ACHN (cell line): ENCODE measurements at regions not wholly inside any gene's neighbourhood (a gene's known extent, or its start where the extent isn't known, plus 50 kb on each side); places are given as distances from the start of the nearest gene placed in this dataset.

Experiments
- DNase-seq: peaks from one replicate; pipeline ENCODE4 v3.0.0-alpha.2; 2015
- in situ Hi-C: cut with HindIII; loops from 2 replicates; pipeline ENCODE4 v1.10.0; 2017; ENCODE audit warnings: low sequenced_read_pairs, low pct_ligation_motif_present, low pct_unique_long_range_greater_than_20kb

GRCh38 chr14:94907626-94908261 is 137.8 kb upstream of the GSC start:
- in situ Hi-C loops = no loop called here
- DNase-seq = no peak

GRCh38 chr14:94906991-94907587 is 137.2 kb upstream of the GSC start:
- in situ Hi-C loops = no loop called here
- no peak for DNase-seq

GRCh38 chr14:94906577-94906976 is 136.7 kb upstream of the GSC start:
- no peak for DNase-seq
- in situ Hi-C loops = no loop called here

GRCh38 chr14:94904636-94905035 is 134.7 kb upstream of the GSC start:
- in situ Hi-C loops = no loop called here

GRCh38 chr14:94903883-94904282 is 134.0 kb upstream of the GSC start:
- no peak for DNase-seq
- in situ Hi-C loops = no loop called here

More at GRCh38 chr14:94904636-94905035, 134.7 kb upstream of the GSC start:
- DNase-seq = no peak

GRCh38 chr14:94903338-94903737 is 133.4 kb upstream of the GSC start:
- in situ Hi-C loops = no loop called here
- DNase-seq = no peak

GRCh38 chr14:94897561-94897960 is 127.6 kb upstream of the GSC start:
- DNase-seq = no peak
- in situ Hi-C loops = no loop called here

- in situ Hi-C loops = no loop called here
Measured at GRCh38 chr14:94897082-94897481, 127.2 kb upstream of the GSC start.

GRCh38 chr14:94893411-94894160 is 123.7 kb upstream of the GSC start:
- no peak for DNase-seq
- in situ Hi-C loops = no loop called here

More at GRCh38 chr14:94897082-94897481, 127.2 kb upstream of the GSC start:
- DNase-seq = no peak

- in situ Hi-C loops = no loop called here
- no peak for DNase-seq
Measured at GRCh38 chr14:94890785-94891184, 120.9 kb upstream of the GSC start.

- DNase-seq = no peak
- in situ Hi-C loops = no loop called here
Measured at GRCh38 chr14:94889520-94890312, 119.8 kb upstream of the GSC start.

GRCh38 chr14:94888121-94888520 is 118.2 kb upstream of the GSC start:
- in situ Hi-C loops = no loop called here
- no peak for DNase-seq

- DNase-seq = no peak
- in situ Hi-C loops = no loop called here
Measured at GRCh38 chr14:94887591-94887990, 117.7 kb upstream of the GSC start.

- in situ Hi-C loops = no loop called here
- no peak for DNase-seq
Measured at GRCh38 chr14:94886931-94887330, 117.0 kb upstream of the GSC start.

- in situ Hi-C loops = no loop called here
- no peak for DNase-seq
Measured at GRCh38 chr14:94885481-94886155, 115.7 kb upstream of the GSC start.

GRCh38 chr14:94884616-94885230 is 114.8 kb upstream of the GSC start:
- DNase-seq = no peak
- in situ Hi-C loops = no loop called here

GRCh38 chr14:94882401-94882800 is 112.5 kb upstream of the GSC start:
- DNase-seq = no peak
- in situ Hi-C loops = no loop called here

GRCh38 chr14:94880876-94881275 is 111.0 kb upstream of the GSC start:
- in situ Hi-C loops = no loop called here
- no peak for DNase-seq
